ENCODE measurements at regions not wholly inside any gene's neighbourhood (a gene's known extent, or its start where the extent isn't known, plus 50 kb on each side); places are given as distances from the start of the nearest gene placed in this dataset.

DNA sequence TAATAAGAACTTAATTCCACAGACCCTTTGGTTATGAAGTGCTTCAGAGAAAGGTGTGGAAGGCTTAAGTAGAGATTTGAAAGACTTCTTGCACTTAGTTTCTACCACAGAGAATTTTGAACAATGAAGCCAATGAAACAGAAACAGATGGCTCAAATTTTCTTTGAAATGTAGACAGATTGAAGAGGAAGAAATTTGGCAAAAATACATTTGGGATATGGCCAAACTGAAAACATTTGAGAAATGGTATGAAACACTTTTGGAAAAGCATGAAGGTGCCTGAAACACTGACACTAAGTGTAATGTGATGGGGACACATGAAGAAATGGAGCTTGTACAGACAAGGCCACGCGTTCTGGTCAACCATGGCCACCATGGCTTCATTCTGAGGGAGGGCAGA is 272.4 kb upstream of the EXOC2 start:
- no peak for DNase-seq (ENCODE audit: low read depth in 2 of 2)
- Histone ChIP-seq H4K20me1 (ENCODE audit: control insufficient read depth, extremely low read depth, insufficient read depth, low read length) (no peaks in the 10 kb centered on the region), H3K36me3 (ENCODE audit: control insufficient read depth, insufficient read depth, low read length) (no peaks in the 10 kb centered on the region), H3K27me3 (ENCODE audit: control insufficient read depth, insufficient read depth, low read length) (no peaks in the 10 kb centered on the region), H2AFZ (ENCODE audit: low read length) (no peak overlapping the region), H3K27ac (ENCODE audit: insufficient read depth, low read length) (no peak overlapping the region), H3K4me1 (ENCODE audit: control insufficient read depth, extremely low read depth, insufficient read depth, low read length) (no peaks in the 10 kb centered on the region), H3K9me3 (ENCODE audit: control insufficient read depth, insufficient read depth, low read depth, low read length) (no peaks in the 10 kb centered on the region), H3K9ac (ENCODE audit: insufficient read depth, low read length) (no peak overlapping the region), H3K79me2 (ENCODE audit: control insufficient read depth, insufficient read depth, low read length) (no peaks in the 10 kb centered on the region), H3K4me2 (ENCODE audit: extremely low read depth, insufficient read depth, low read length) (no peak overlapping the region), H3K4me3 (replicated peaks in 1 of 4; ENCODE audit: control extremely low read depth in 1 of 4, insufficient read depth in 1 of 4, low read depth in 3 of 4, low read length in 4 of 4) (no peak overlapping the region)
- TF ChIP-seq, protein P1, sequence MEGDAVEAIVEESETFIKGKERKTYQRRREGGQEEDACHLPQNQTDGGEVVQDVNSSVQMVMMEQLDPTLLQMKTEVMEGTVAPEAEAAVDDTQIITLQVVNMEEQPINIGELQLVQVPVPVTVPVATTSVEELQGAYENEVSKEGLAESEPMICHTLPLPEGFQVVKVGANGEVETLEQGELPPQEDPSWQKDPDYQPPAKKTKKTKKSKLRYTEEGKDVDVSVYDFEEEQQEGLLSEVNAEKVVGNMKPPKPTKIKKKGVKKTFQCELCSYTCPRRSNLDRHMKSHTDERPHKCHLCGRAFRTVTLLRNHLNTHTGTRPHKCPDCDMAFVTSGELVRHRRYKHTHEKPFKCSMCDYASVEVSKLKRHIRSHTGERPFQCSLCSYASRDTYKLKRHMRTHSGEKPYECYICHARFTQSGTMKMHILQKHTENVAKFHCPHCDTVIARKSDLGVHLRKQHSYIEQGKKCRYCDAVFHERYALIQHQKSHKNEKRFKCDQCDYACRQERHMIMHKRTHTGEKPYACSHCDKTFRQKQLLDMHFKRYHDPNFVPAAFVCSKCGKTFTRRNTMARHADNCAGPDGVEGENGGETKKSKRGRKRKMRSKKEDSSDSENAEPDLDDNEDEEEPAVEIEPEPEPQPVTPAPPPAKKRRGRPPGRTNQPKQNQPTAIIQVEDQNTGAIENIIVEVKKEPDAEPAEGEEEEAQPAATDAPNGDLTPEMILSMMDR (conservative IDR thresholded peaks at IDR 0.05 in 1 of 2, IDR thresholded peaks at IDR 0.05 in 1 of 2; ENCODE audit: low read depth in 1 of 2, low read length in 2 of 2): no peak
- TF ChIP-seq EZH2 (IDR thresholded peaks at IDR 0.05; ENCODE audit: low read length, missing control alignments): no peak

GRCh38 chr6:963456-963855 is 270.5 kb upstream of the EXOC2 start:
- no peak overlapping the region for H3K9ac ChIP-seq (ENCODE audit: insufficient read depth, low read length)
- no peaks in the 10 kb centered on the region for H4K20me1 ChIP-seq (ENCODE audit: control insufficient read depth, extremely low read depth, insufficient read depth, low read length)
- H3K4me2 ChIP-seq (ENCODE audit: extremely low read depth, insufficient read depth, low read length): no peak overlapping the region
- H3K4me1 ChIP-seq (ENCODE audit: control insufficient read depth, extremely low read depth, insufficient read depth, low read length): no peaks in the 10 kb centered on the region
- H3K36me3 ChIP-seq (ENCODE audit: control insufficient read depth, insufficient read depth, low read length): no peaks in the 10 kb centered on the region
- no peaks in the 10 kb centered on the region for H3K79me2 ChIP-seq (ENCODE audit: control insufficient read depth, insufficient read depth, low read length)
- no peak for DNase-seq (ENCODE audit: low read depth in 2 of 2)
- no peak for TF ChIP-seq EZH2 (IDR thresholded peaks at IDR 0.05; ENCODE audit: low read length, missing control alignments)
- TF ChIP-seq, protein P1 (conservative IDR thresholded peaks at IDR 0.05 in 1 of 2, IDR thresholded peaks at IDR 0.05 in 1 of 2; ENCODE audit: low read depth in 1 of 2, low read length in 2 of 2): no peak
- no peaks in the 10 kb centered on the region for H3K9me3 ChIP-seq (ENCODE audit: control insufficient read depth, insufficient read depth, low read depth, low read length)
- no peak overlapping the region for H3K4me3 ChIP-seq (replicated peaks in 1 of 4; ENCODE audit: control extremely low read depth in 1 of 4, insufficient read depth in 1 of 4, low read depth in 3 of 4, low read length in 4 of 4)
- no peak overlapping the region for H3K27ac ChIP-seq (ENCODE audit: insufficient read depth, low read length)
- no peaks in the 10 kb centered on the region for H3K27me3 ChIP-seq (ENCODE audit: control insufficient read depth, insufficient read depth, low read length)
- no peak overlapping the region for H2AFZ ChIP-seq (ENCODE audit: low read length)

- H3K4me2 ChIP-seq (ENCODE audit: extremely low read depth, insufficient read depth, low read length): no peak overlapping the region
- TF ChIP-seq EZH2 (IDR thresholded peaks at IDR 0.05; ENCODE audit: low read length, missing control alignments): no peak
- TF ChIP-seq, protein P1 (conservative IDR thresholded peaks at IDR 0.05 in 1 of 2, IDR thresholded peaks at IDR 0.05 in 1 of 2; ENCODE audit: low read depth in 1 of 2, low read length in 2 of 2): no peak
- no peak for DNase-seq (ENCODE audit: low read depth in 2 of 2)
Measured at GRCh38 chr6:961407-961960, 268.5 kb upstream of the EXOC2 start.

More at GRCh38 chr6:961407-961960, 268.5 kb upstream of the EXOC2 start:
- no peak overlapping the region for H3K9ac ChIP-seq (ENCODE audit: insufficient read depth, low read length)
- no peaks in the 10 kb centered on the region for H3K9me3 ChIP-seq (ENCODE audit: control insufficient read depth, insufficient read depth, low read depth, low read length)
- H4K20me1 ChIP-seq (ENCODE audit: control insufficient read depth, extremely low read depth, insufficient read depth, low read length): no peaks in the 10 kb centered on the region
- H2AFZ ChIP-seq (ENCODE audit: low read length): no peak overlapping the region
- H3K79me2 ChIP-seq (ENCODE audit: control insufficient read depth, insufficient read depth, low read length): no peaks in the 10 kb centered on the region
- H3K27me3 ChIP-seq (ENCODE audit: control insufficient read depth, insufficient read depth, low read length): no peaks in the 10 kb centered on the region
- H3K4me1 ChIP-seq (ENCODE audit: control insufficient read depth, extremely low read depth, insufficient read depth, low read length): peaks cover 2% of the 10 kb centered on the region
- no peaks in the 10 kb centered on the region for H3K36me3 ChIP-seq (ENCODE audit: control insufficient read depth, insufficient read depth, low read length)
- H3K4me3 ChIP-seq (replicated peaks in 1 of 4; ENCODE audit: control extremely low read depth in 1 of 4, insufficient read depth in 1 of 4, low read depth in 3 of 4, low read length in 4 of 4): no peak overlapping the region
- no peak overlapping the region for H3K27ac ChIP-seq (ENCODE audit: insufficient read depth, low read length)
